Psoas muscle (tissue), 7 donors: ENCODE measurements at regions not wholly inside any gene's neighbourhood (a gene's known extent, or its start where the extent isn't known, plus 50 kb on each side); places are given as distances from the start of the nearest gene placed in this dataset.
"Not testable (repeated sequence)": the region's sequence is repeated elsewhere in the genome, so short reads cannot be mapped to it uniquely, and the experiment has no call there.

Experiments used
- ATAC-seq, 4 donors: fragments of 200-7000 bp; cut with Tn5 transposase; one replicate each; pipeline ENCODE4 v1.9.1; 2020; ENCODE audit warnings: moderate library complexity in 3 of 4, mild to moderate bottlenecking in 2 of 4
- DNase-seq, 2 donors: peaks; one replicate each; pipeline ENCODE4 v3.0.0-alpha.2; 2020
- H3K27ac ChIP-seq: fragments of 200-600 bp; one replicate; pipeline ENCODE4 v1.8.0; 2022
- H3K27me3 ChIP-seq, 3 donors: fragments of 200-600 bp in 1 of 3; one replicate each; pipeline versions ENCODE4 v1.6.1 to v1.8.0; 2013 to 2022; ENCODE audit warnings: low read length in 2 of 3, mild to moderate bottlenecking in 2 of 3, moderate library complexity in 1 of 3; ENCODE audit not compliant: insufficient read depth in 3 of 3
- H3K36me3 ChIP-seq, 2 donors: fragments of 200-600 bp in 1 of 2; one replicate each; pipeline versions ENCODE4 v1.6.1 to v1.8.0; 2013 to 2022; ENCODE audit warnings: low read depth in 1 of 2, mild to moderate bottlenecking in 1 of 2, moderate library complexity in 1 of 2; ENCODE audit not compliant: insufficient read depth in 1 of 2
- H3K4me1 ChIP-seq: fragments of 200-600 bp; one replicate; pipeline ENCODE4 v1.8.0; 2022
- H3K4me3 ChIP-seq: fragments of 200-600 bp; one replicate; pipeline ENCODE4 v1.8.0; 2022; ENCODE audit warnings: mild to moderate bottlenecking
- H3K9me3 ChIP-seq: fragments of 200-600 bp; one replicate; pipeline ENCODE4 v1.8.0; 2022
- WGBS, 3 donors: extraction: QIAGEN DNeasy Blood & Tissue Kit; methylation state at CpG; one replicate each; pipeline versions ENCODE4 v1.1.6 to v1.1.7; 2013; 5-methylcytosine and 5-hydroxymethylcytosine counted together
- intact Hi-C, 2 donors: fragments of 100-400 bp; cut with DNase I; formaldehyde crosslinking; loops; one replicate each; pipeline versions ENCODE4 v1.11.0 to v1.14.2; 2022
- TF ChIP-seq, protein P1 (sequence below): fragments of 200-600 bp; IDR thresholded peaks from one replicate; pipeline ENCODE4 v1.8.0; 2022; ENCODE audit warnings: antibody characterized with exemption
- donor health status: healthy with polysubstance abuse.
- donor health status: DM: no; HTN: no; CAD: no; lungs with moderate emphysema.
- donor health status: Bipolar disorder and iron deficiency.
- donor health status: healthy.
- donor health status: DM: yes; HTN: yes; CAD: no.
- donor health status: DM: no; HTN: no; CAD: no.
- donor health status: DM: yes; HTN: yes; CAD: no.

- Histone ChIP-seq H3K27ac (no peak overlapping the region), H3K4me3 (no peak overlapping the region), H3K9me3 (no peaks in the 10 kb centered on the region), H3K4me1 (no peaks in the 10 kb centered on the region), H3K36me3 (no peaks in the 10 kb centered on the region), H3K27me3 (peaks cover 0 to 8% (median 0%) of the 10 kb centered on the region in 3 donors)
- DNase-seq = no peak
- no peak for ATAC-seq
- WGBS, 3 donors = 91 to 93% (median 92%) methylated on average over 3 of the region's 3 CpGs
- TF ChIP-seq, protein P1, sequence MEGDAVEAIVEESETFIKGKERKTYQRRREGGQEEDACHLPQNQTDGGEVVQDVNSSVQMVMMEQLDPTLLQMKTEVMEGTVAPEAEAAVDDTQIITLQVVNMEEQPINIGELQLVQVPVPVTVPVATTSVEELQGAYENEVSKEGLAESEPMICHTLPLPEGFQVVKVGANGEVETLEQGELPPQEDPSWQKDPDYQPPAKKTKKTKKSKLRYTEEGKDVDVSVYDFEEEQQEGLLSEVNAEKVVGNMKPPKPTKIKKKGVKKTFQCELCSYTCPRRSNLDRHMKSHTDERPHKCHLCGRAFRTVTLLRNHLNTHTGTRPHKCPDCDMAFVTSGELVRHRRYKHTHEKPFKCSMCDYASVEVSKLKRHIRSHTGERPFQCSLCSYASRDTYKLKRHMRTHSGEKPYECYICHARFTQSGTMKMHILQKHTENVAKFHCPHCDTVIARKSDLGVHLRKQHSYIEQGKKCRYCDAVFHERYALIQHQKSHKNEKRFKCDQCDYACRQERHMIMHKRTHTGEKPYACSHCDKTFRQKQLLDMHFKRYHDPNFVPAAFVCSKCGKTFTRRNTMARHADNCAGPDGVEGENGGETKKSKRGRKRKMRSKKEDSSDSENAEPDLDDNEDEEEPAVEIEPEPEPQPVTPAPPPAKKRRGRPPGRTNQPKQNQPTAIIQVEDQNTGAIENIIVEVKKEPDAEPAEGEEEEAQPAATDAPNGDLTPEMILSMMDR = no peak
- intact Hi-C loops = no loop called here
Measured at GRCh38 chr3:13228584-13228983, 155.4 kb upstream of the IQSEC1 start.

GRCh38 chr3:13228169-13228568, 154.9 kb upstream of the IQSEC1 start:
- ATAC-seq, H3K27ac ChIP-seq, intact Hi-C loops: not testable (repeated sequence)

DNA sequence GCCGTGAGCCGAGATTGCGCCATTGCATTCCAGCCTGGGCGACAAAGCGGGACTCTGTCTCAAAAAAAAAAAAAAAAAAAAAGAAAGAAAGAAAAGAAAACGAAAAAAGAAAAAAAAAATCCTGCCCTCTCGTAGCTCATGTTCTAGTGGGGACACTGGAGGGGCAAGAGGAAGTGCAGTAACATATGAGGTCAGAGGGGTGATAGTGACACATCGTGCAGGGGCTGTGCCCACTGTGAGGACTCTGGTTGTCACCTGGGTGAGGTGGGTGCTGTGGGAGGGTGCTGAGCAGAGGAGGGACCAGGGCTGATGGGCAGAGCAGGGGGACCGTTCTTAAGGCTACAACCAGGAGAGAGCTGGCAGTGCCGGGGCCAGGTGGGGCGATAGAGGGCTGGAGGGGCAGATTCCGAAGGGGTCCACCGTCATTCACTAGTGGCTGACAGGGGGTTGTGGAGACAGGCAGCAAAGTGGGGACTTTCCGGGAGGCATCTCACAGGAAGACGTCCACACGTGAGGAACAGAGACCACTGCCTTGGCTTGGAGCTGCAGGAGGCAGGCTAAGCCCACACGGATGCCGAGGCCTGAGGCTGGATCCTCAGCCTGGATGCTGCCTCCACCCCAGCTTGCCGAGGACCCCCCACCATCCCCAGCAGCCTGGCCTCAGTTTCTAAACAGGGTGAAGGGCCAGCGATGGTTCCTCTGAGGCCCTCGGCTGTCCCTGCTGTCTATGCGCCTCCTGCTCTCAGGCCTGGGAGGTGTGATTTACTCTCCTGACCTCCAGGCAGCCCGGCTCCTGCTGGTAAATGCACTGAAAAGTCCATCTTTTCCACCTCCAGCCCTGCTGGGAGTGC, 154.3 kb upstream of the IQSEC1 start:
- intact Hi-C loops = no loop called here
- H3K9me3 ChIP-seq = no peaks in the 10 kb centered on the region
- H3K27me3 ChIP-seq = peaks cover 0 to 3% (median 0%) of the 10 kb centered on the region in 3 donors
- ATAC-seq (no peak), DNase-seq (no peak)
- H3K27ac ChIP-seq = no peak overlapping the region
- H3K4me3 ChIP-seq = no peak overlapping the region
- no peaks in the 10 kb centered on the region for H3K36me3 ChIP-seq
- TF ChIP-seq, protein P1 = no peak
- WGBS, 3 donors = 90 to 94% (median 91%) methylated on average over 20 to 23 of the region's 23 CpGs
- no peaks in the 10 kb centered on the region for H3K4me1 ChIP-seq

More at GRCh38 chr3:13228169-13228568, 154.9 kb upstream of the IQSEC1 start:
- H3K4me3 ChIP-seq, H3K9me3 ChIP-seq, DNase-seq, H3K4me1 ChIP-seq, H3K27me3 ChIP-seq, H3K36me3 ChIP-seq: not testable (repeated sequence)
- WGBS, 3 donors = 76 to 87% (median 80%) methylated on average over 12 of the region's 12 CpGs

- no peaks in the 10 kb centered on the region for H3K4me1 ChIP-seq
- intact Hi-C loops = no loop called here
- WGBS, 3 donors = 86 to 91% (median 87%) methylated on average over 4 of the region's 4 CpGs
- H3K27me3 ChIP-seq = no peaks in the 10 kb centered on the region
- no peak overlapping the region for H3K27ac ChIP-seq
- H3K4me3 ChIP-seq = no peak overlapping the region
- no peaks in the 10 kb centered on the region for H3K36me3 ChIP-seq
- TF ChIP-seq, protein P1 = no peak
- ATAC-seq (no peak), DNase-seq (no peak)
- no peaks in the 10 kb centered on the region for H3K9me3 ChIP-seq
Measured at GRCh38 chr3:13224967-13225366, 151.7 kb upstream of the IQSEC1 start.

DNA sequence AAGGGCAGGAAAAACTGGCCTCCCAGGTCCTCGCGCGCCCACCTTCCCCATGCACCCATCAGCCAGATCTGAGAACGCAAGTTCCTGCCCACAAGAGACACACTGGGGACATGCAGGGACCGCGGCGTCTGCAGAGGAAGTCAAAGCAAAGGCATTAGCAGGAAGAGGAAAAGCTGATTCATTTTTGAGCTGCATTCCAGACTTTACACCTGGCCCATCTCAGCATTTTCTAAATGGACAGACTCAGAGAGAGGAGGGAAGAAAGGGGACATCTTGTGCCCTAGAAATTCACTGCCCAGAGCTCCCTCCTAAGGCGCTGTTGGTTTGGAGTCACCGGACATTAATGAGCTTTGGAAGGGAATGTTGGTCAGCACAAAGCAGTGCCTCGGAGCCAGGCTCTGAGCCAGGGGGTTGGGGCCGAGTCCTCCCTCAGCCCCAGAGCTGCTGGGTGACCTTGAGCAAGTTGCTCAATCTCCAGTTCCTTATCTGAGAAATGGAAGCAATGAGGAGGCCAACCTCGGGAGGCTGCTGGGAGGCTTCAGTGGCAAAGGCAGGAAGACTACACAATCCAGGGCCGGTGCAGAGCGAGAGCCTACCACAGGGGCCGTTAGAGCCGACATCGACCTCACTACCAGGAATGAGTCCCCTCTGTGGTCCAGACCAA, 150.5 kb upstream of the IQSEC1 start:
- no peak overlapping the region for H3K4me3 ChIP-seq
- TF ChIP-seq, protein P1 = no peak
- intact Hi-C loops = no loop called here
- H3K36me3 ChIP-seq = no peaks in the 10 kb centered on the region
- H3K27me3 ChIP-seq = no peaks in the 10 kb centered on the region
- ATAC-seq = no peak
- no peak overlapping the region for H3K27ac ChIP-seq
- WGBS, 3 donors = 68 to 73% (median 71%) methylated on average over 17 of the region's 17 CpGs
- no peaks in the 10 kb centered on the region for H3K9me3 ChIP-seq
- DNase-seq = no peak
- H3K4me1 ChIP-seq = no peaks in the 10 kb centered on the region
